ENCODE measurements at regions not wholly inside any gene's neighbourhood (a gene's known extent, or its start where the extent isn't known, plus 50 kb on each side); places are given as distances from the start of the nearest gene placed in this dataset.

- TF ChIP-seq CTCF (conservative IDR thresholded peaks at IDR 0.05): no peak
- TF ChIP-seq ZFX (IDR thresholded peaks at IDR 0.05): no peak
- no peak overlapping the region for H3K27ac ChIP-seq
These were observed 206.9 kb downstream of the TFAP2C start for GRCh38 chr20:56835829-56836550.

- TF ChIP-seq ZFX (IDR thresholded peaks at IDR 0.05) (no peak), CTCF (conservative IDR thresholded peaks at IDR 0.05) (no peak)
These were observed 210.1 kb downstream of the TFAP2C start for GRCh38 chr20:56839222-56839621.

GRCh38 chr20:56839786-56840185 lies 210.7 kb downstream of the TFAP2C start:
- no peak overlapping the region for H3K27ac ChIP-seq
- TF ChIP-seq ZFX (IDR thresholded peaks at IDR 0.05) (no peak), CTCF (conservative IDR thresholded peaks at IDR 0.05) (no peak)

More at GRCh38 chr20:56839222-56839621, 210.1 kb downstream of the TFAP2C start:
- no peak overlapping the region for H3K27ac ChIP-seq

GRCh38 chr20:56840716-56841261 lies 211.7 kb downstream of the TFAP2C start:
- no peak for TF ChIP-seq ZFX (IDR thresholded peaks at IDR 0.05)
- no peak for TF ChIP-seq CTCF (conservative IDR thresholded peaks at IDR 0.05)

GRCh38 chr20:56841346-56841908 lies 212.3 kb downstream of the TFAP2C start:
- no peak for TF ChIP-seq ZFX (IDR thresholded peaks at IDR 0.05)
- TF ChIP-seq CTCF (conservative IDR thresholded peaks at IDR 0.05): no peak
- no peak overlapping the region for H3K27ac ChIP-seq

More at GRCh38 chr20:56840716-56841261, 211.7 kb downstream of the TFAP2C start:
- H3K27ac ChIP-seq: no peak overlapping the region

GRCh38 chr20:56842056-56842455 lies 212.9 kb downstream of the TFAP2C start:
- H3K27ac ChIP-seq: no peak overlapping the region
- TF ChIP-seq ZFX (IDR thresholded peaks at IDR 0.05) (no peak), CTCF (conservative IDR thresholded peaks at IDR 0.05) (no peak)

GRCh38 chr20:56843386-56843785 lies 214.3 kb downstream of the TFAP2C start:
- TF ChIP-seq CTCF (conservative IDR thresholded peaks at IDR 0.05): no peak
- no peak for TF ChIP-seq ZFX (IDR thresholded peaks at IDR 0.05)
- H3K27ac ChIP-seq: no peak overlapping the region
